ENCODE measurements at regions not wholly inside any gene's neighbourhood (a gene's known extent, or its start where the extent isn't known, plus 50 kb on each side); places are given as distances from the start of the nearest gene placed in this dataset.
A peak's percentile ranks its signal among the peaks of the same experiment; 100 is the strongest.

DNA sequence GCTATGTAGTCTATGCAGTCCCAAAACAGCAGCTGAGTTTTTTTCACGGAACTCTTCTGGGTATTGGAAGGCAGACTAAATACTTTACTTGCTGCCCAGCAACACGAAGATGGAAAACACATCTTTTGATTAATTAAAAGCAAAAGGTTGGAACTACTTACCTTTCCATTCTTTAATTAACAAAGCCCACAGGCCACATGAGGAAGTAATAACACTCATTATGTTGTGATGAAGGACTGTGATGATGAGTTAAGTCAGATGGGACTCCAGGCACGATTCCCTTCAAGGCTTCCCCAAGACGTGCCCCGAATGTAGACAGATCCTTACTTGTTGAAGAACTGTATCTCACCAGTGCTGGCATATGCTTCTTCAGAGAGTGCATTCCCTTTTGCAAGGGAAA lies 129.0 kb downstream of the WIF1 start:
- Mint-ChIP-seq H3K4me3 (ENCODE audit: unreplicated experiment) (no peak overlapping the region), H3K36me3 (ENCODE audit: insufficient read depth, unreplicated experiment) (no peaks in the 10 kb centered on the region), H3K4me1 (ENCODE audit: insufficient read depth, unreplicated experiment) (peaks cover 7% of the 10 kb centered on the region), H3K27me3 (ENCODE audit: insufficient read depth, unreplicated experiment) (no peaks in the 10 kb centered on the region), H3K27ac (ENCODE audit: low read depth, unreplicated experiment) (no peak overlapping the region), H3K9me3 (ENCODE audit: unreplicated experiment) (no peaks in the 10 kb centered on the region)
- intact Hi-C loops (cut with micrococcal nuclease), result no loop called here
- no peak for DNase-seq (ENCODE audit: unreplicated experiment)
- ChIA-PET CTCF (interaction anchor here (0.7 kb wide), 1 partner anchor 100 kb away, joined by 3 read pairs; no protein-coding TSS in a partner anchor), POLR2A (no interaction called here)
- no TSS peak for BruUV-seq (replicated peaks)
- TF ChIP-seq, protein P1, sequence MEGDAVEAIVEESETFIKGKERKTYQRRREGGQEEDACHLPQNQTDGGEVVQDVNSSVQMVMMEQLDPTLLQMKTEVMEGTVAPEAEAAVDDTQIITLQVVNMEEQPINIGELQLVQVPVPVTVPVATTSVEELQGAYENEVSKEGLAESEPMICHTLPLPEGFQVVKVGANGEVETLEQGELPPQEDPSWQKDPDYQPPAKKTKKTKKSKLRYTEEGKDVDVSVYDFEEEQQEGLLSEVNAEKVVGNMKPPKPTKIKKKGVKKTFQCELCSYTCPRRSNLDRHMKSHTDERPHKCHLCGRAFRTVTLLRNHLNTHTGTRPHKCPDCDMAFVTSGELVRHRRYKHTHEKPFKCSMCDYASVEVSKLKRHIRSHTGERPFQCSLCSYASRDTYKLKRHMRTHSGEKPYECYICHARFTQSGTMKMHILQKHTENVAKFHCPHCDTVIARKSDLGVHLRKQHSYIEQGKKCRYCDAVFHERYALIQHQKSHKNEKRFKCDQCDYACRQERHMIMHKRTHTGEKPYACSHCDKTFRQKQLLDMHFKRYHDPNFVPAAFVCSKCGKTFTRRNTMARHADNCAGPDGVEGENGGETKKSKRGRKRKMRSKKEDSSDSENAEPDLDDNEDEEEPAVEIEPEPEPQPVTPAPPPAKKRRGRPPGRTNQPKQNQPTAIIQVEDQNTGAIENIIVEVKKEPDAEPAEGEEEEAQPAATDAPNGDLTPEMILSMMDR (IDR thresholded peaks at IDR 0.05; ENCODE audit: unreplicated experiment), result no peak

DNA sequence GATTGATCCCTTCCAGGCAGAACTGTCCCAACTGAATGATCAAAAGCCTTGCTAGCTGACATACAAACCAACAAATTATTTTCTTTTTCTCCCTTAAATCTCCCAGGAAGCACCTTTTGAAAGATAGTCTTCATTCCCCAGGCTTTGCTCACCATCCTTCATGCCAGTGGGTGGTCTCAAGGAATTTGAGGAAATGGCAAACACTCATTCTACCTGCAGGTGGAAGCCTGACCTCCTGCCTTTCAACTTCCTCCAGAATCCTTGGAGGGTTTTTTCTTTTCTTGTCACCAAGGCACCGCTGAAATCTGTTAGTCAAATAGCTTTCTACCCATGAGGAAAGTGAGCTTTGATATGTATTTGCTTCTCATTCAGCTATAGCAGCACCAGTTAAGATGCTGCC lies 128.5 kb downstream of the WIF1 start:
- peaks cover 7% of the 10 kb centered on the region for H3K4me1 Mint-ChIP-seq (ENCODE audit: insufficient read depth, unreplicated experiment)
- CTCF ChIA-PET, result no interaction called here
- intact Hi-C loops (cut with micrococcal nuclease), result no loop called here
- H3K27ac Mint-ChIP-seq (ENCODE audit: low read depth, unreplicated experiment), result no peak overlapping the region
- no peak overlapping the region for H3K4me3 Mint-ChIP-seq (ENCODE audit: unreplicated experiment)
- BruUV-seq (replicated peaks), result no TSS peak
- no peak for DNase-seq (ENCODE audit: unreplicated experiment)
- TF ChIP-seq, protein P1 (IDR thresholded peaks at IDR 0.05; ENCODE audit: unreplicated experiment), result no peak
- H3K9me3 Mint-ChIP-seq (ENCODE audit: unreplicated experiment), result no peaks in the 10 kb centered on the region
- no peaks in the 10 kb centered on the region for H3K36me3 Mint-ChIP-seq (ENCODE audit: insufficient read depth, unreplicated experiment)
- peaks cover 4% of the 10 kb centered on the region for H3K27me3 Mint-ChIP-seq (ENCODE audit: insufficient read depth, unreplicated experiment)
- POLR2A ChIA-PET, result no interaction called here

DNA sequence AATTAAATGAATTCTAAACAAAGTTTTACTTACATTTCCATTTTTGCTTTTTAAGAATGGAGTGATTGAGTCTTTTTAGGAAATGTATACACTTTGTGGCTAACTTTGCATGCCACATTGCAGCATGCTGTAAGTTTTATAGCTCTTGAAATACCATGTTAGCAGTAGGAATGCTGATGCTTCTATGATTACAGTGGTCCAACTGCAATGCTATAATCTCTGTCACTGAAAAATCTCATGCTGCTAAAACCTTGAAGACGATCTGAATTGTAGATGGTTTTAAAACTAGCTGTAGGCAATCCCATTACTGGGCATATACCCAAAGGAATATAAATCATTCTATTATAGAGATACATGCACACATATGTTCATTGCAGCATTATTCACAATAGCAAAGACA lies 127.6 kb downstream of the WIF1 start:
- CTCF ChIA-PET, result interaction anchor here (0.9 kb wide), 1 partner anchor 116 kb away, joined by 3 read pairs; no protein-coding TSS in a partner anchor
- Mint-ChIP-seq H3K4me1 (ENCODE audit: insufficient read depth, unreplicated experiment) (peaks cover 7% of the 10 kb centered on the region), H3K9me3 (ENCODE audit: unreplicated experiment) (no peaks in the 10 kb centered on the region), H3K4me3 (ENCODE audit: unreplicated experiment) (no peak overlapping the region), H3K27ac (ENCODE audit: low read depth, unreplicated experiment) (no peak overlapping the region), H3K27me3 (ENCODE audit: insufficient read depth, unreplicated experiment) (peaks cover 10% of the 10 kb centered on the region), H3K36me3 (ENCODE audit: insufficient read depth, unreplicated experiment) (no peaks in the 10 kb centered on the region)
- POLR2A ChIA-PET, result no interaction called here
- DNase-seq (ENCODE audit: unreplicated experiment), result no peak
- intact Hi-C loops (cut with micrococcal nuclease), result no loop called here
- no TSS peak for BruUV-seq (replicated peaks)
- TF ChIP-seq, protein P1 (IDR thresholded peaks at IDR 0.05; ENCODE audit: unreplicated experiment), result no peak

DNA sequence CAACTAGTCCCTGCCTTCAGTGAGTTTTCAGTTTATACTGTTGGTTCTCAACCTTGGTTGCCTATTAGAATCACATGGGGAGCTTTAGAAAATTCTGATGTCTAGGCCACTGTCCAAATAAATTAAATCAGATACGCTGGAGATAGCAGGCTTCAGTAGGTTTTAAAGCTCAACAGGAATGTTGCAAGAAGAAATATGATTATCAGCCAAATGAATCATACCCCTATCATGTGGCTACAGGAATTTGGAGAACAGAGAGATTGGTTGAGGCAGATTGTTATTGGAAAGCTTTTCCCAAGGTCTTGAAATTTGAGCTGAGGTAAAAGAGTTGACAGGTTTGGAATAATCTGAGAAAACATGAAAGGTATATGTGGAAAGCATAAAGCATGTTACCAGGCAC lies 125.3 kb downstream of the WIF1 start:
- H3K4me3 Mint-ChIP-seq (ENCODE audit: unreplicated experiment), result no peak overlapping the region
- intact Hi-C loops (cut with micrococcal nuclease), result no loop called here
- H3K27me3 Mint-ChIP-seq (ENCODE audit: insufficient read depth, unreplicated experiment), result peaks cover 10% of the 10 kb centered on the region
- peaks cover 7% of the 10 kb centered on the region for H3K4me1 Mint-ChIP-seq (ENCODE audit: insufficient read depth, unreplicated experiment)
- TF ChIP-seq, protein P1 (IDR thresholded peaks at IDR 0.05; ENCODE audit: unreplicated experiment), result no peak
- CTCF ChIA-PET, result interaction anchor here (1.3 to 2.1 kb wide), 3 partner anchors 98 to 111 kb away, joined by 4 to 10 read pairs (median 6); no protein-coding TSS in a partner anchor
- POLR2A ChIA-PET, result interaction anchor here (0.6 to 1.9 kb wide), 5 partner anchors 9 to 122 kb away, joined by 3 to 11 read pairs (median 4); no protein-coding TSS in a partner anchor
- H3K9me3 Mint-ChIP-seq (ENCODE audit: unreplicated experiment), result no peaks in the 10 kb centered on the region
- BruUV-seq (replicated peaks), result no TSS peak
- no peaks in the 10 kb centered on the region for H3K36me3 Mint-ChIP-seq (ENCODE audit: insufficient read depth, unreplicated experiment)
- peak; percentile 53 for DNase-seq (ENCODE audit: unreplicated experiment)
- no peak overlapping the region for H3K27ac Mint-ChIP-seq (ENCODE audit: low read depth, unreplicated experiment)

Data from MCF 10A (cell line).